SK-N-SH treated with all-trans-retinoic acid at 6 μM for 48 hours (cell line): ENCODE measurements at regions not wholly inside any gene's neighbourhood (a gene's known extent, or its start where the extent isn't known, plus 50 kb on each side); places are given as distances from the start of the nearest gene placed in this dataset.

ENCODE experiments used
- ATAC-seq: fragments of 200-7000 bp; cut with Tn5 transposase; 3 replicates; pipeline ENCODE4 v1.9.1; 2020; ENCODE audit warnings: mild to moderate bottlenecking, moderate library complexity
- ARNTL ChIP-seq: fragments of 450-650 bp; formaldehyde crosslinking; IDR thresholded peaks from 2 replicates; pipeline ENCODE4 v1.5.0; 2020; ENCODE audit warnings: low read depth, mild to moderate bottlenecking, moderate library complexity, borderline replicate concordance
- BACH2 ChIP-seq: fragments of 250-450 bp; sonication (Bioruptor Pico); IDR thresholded peaks from 2 replicates; pipeline ENCODE4 v1.9.0; 2021; ENCODE audit warnings: mild to moderate bottlenecking, borderline replicate concordance
- CSDC2 ChIP-seq: fragments of 250-450 bp; sonication (Bioruptor Pico); IDR thresholded peaks from 2 replicates; pipeline ENCODE4 v1.5.0; 2020; ENCODE audit warnings: mild to moderate bottlenecking, moderate library complexity
- ESRRG ChIP-seq: fragments of 250-450 bp; sonication (Bioruptor Pico); IDR thresholded peaks from 2 replicates; pipeline ENCODE4 v1.6.1; 2021; ENCODE audit warnings: mild to moderate bottlenecking
- GLIS3 ChIP-seq: fragments of 250-450 bp; sonication (Bioruptor Pico); IDR thresholded peaks from 2 replicates; pipeline ENCODE4 v1.5.0; 2020; ENCODE audit warnings: mild to moderate bottlenecking, moderate library complexity
- ISL1 ChIP-seq: fragments of 250-450 bp; sonication (Bioruptor Pico); IDR thresholded peaks from 2 replicates; pipeline ENCODE4 v2.1.2; 2022; ENCODE audit warnings: mild to moderate bottlenecking, moderate library complexity
- OSR1 ChIP-seq: fragments of 250-450 bp; sonication (Bioruptor Pico); IDR thresholded peaks from 2 replicates; pipeline ENCODE4 v1.8.0; 2022; ENCODE audit warnings: moderate library complexity, mild to moderate bottlenecking, inconsistent platforms
- PPARA ChIP-seq: fragments of 250-450 bp; sonication (Bioruptor Pico); IDR thresholded peaks from 2 replicates; pipeline ENCODE4 v1.5.0; 2020; ENCODE audit warnings: mild to moderate bottlenecking, borderline replicate concordance
- RARB ChIP-seq: fragments of 250-450 bp; sonication (Bioruptor Pico); IDR thresholded peaks from 2 replicates; pipeline ENCODE4 v1.8.0; 2021; ENCODE audit warnings: mild to moderate bottlenecking, moderate library complexity
- SNAI2 ChIP-seq: fragments of 250-450 bp; sonication (Bioruptor Pico); IDR thresholded peaks from 2 replicates; pipeline ENCODE4 v1.5.0; 2020; ENCODE audit warnings: mild to moderate bottlenecking, moderate library complexity
- TCF4 ChIP-seq: fragments of 250-450 bp; sonication (Bioruptor Pico); IDR thresholded peaks from 2 replicates; pipeline ENCODE4 v1.8.0; 2021; ENCODE audit warnings: mild to moderate bottlenecking, moderate library complexity, borderline replicate concordance
- TOX ChIP-seq: fragments of 250-450 bp; sonication (Bioruptor Pico); IDR thresholded peaks from 2 replicates; pipeline ENCODE4 v1.8.0; 2021; ENCODE audit warnings: mild to moderate bottlenecking, moderate library complexity, borderline replicate concordance
- ZC3H10 ChIP-seq: fragments of 250-450 bp; sonication (Bioruptor Pico); IDR thresholded peaks from 2 replicates; pipeline ENCODE4 v1.5.1; 2021; ENCODE audit warnings: mild to moderate bottlenecking, moderate library complexity
- ZFP3 ChIP-seq: fragments of 250-450 bp; sonication (Bioruptor Pico); IDR thresholded peaks from 2 replicates; pipeline ENCODE4 v1.5.0; 2020; ENCODE audit warnings: mild to moderate bottlenecking, moderate library complexity
- ZFP30 ChIP-seq: fragments of 450-650 bp; formaldehyde crosslinking; IDR thresholded peaks from 2 replicates; pipeline ENCODE4 v1.5.0; 2022; ENCODE audit warnings: mild to moderate bottlenecking, moderate library complexity
- ZNF565 ChIP-seq: fragments of 450-650 bp; formaldehyde crosslinking; conservative IDR thresholded peaks from 2 replicates; pipeline ENCODE4 v1.5.0; 2020; ENCODE audit warnings: low read depth, mild to moderate bottlenecking, moderate library complexity
- ZNF70 ChIP-seq: fragments of 450-650 bp; formaldehyde crosslinking; IDR thresholded peaks from 2 replicates; pipeline ENCODE4 v1.5.0; 2020; ENCODE audit warnings: mild to moderate bottlenecking, moderate library complexity
- ZNF8 ChIP-seq: fragments of 450-650 bp; formaldehyde crosslinking; IDR thresholded peaks from 2 replicates; pipeline ENCODE4 v1.5.0; 2020; ENCODE audit warnings: mild to moderate bottlenecking, moderate library complexity
- TF ChIP-seq, protein P1 (sequence below): fragments of 250-450 bp; sonication (Bioruptor Pico); IDR thresholded peaks from 2 replicates; pipeline ENCODE4 v1.5.1; 2020; ENCODE audit warnings: low read depth, mild to moderate bottlenecking, moderate library complexity
- TF ChIP-seq, protein P2 (sequence below): fragments of 250-450 bp; sonication (Bioruptor Pico); IDR thresholded peaks from 2 replicates; pipeline ENCODE4 v1.5.0; 2020; ENCODE audit warnings: mild to moderate bottlenecking, moderate library complexity
- TF ChIP-seq, protein P3 (sequence below): fragments of 250-450 bp; sonication (Bioruptor Pico); IDR thresholded peaks from 2 replicates; pipeline ENCODE4 v1.8.0; 2020; ENCODE audit warnings: mild to moderate bottlenecking, moderate library complexity, borderline replicate concordance
- TF ChIP-seq, protein P4 (sequence below): fragments of 250-450 bp; sonication (Bioruptor Pico); IDR thresholded peaks from 2 replicates; pipeline ENCODE4 v1.8.0; 2021; ENCODE audit warnings: low read depth, mild to moderate bottlenecking, moderate library complexity, borderline replicate concordance

DNA sequence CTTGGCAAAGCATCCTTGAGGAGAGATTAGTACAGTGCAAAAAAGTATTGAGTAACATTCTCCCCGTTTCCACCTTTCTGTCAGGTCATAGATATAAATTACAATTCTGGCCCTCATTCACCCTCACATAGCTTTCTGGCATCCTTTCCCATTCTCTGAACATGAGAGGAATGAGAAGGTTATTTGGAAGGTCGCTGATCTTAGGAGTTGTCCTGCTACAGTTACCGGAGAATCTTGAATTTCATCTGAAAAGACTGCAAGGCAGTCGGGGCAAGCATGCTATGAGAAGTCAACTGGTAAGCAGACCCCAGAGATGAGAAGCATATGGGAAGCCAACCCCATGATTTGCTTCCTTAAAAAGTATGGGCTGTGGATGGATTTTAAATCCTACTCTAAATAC is 166.7 kb upstream of the CENPW start:
- no peak for ATAC-seq
- TF ChIP-seq GLIS3 (CRISPR knock-in tag) (no peak), BACH2 (no peak), ESRRG (CRISPR knock-in tag) (no peak), OSR1 (CRISPR knock-in tag) (no peak), ISL1 (CRISPR knock-in tag) (no peak), ZNF565 (CRISPR knock-in tag) (no peak), ZC3H10 (CRISPR knock-in tag) (no peak), ARNTL (no peak), TOX (CRISPR knock-in tag) (no peak), SNAI2 (CRISPR knock-in tag) (no peak), CSDC2 (CRISPR knock-in tag) (no peak), RARB (CRISPR knock-in tag) (no peak)
- TF ChIP-seq, protein P1, sequence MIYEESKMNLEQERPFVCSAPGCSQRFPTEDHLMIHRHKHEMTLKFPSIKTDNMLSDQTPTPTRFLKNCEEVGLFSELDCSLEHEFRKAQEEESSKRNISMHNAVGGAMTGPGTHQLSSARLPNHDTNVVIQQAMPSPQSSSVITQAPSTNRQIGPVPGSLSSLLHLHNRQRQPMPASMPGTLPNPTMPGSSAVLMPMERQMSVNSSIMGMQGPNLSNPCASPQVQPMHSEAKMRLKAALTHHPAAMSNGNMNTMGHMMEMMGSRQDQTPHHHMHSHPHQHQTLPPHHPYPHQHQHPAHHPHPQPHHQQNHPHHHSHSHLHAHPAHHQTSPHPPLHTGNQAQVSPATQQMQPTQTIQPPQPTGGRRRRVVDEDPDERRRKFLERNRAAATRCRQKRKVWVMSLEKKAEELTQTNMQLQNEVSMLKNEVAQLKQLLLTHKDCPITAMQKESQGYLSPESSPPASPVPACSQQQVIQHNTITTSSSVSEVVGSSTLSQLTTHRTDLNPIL (CRISPR knock-in tag) = no peak
- TF ChIP-seq, protein P2, sequence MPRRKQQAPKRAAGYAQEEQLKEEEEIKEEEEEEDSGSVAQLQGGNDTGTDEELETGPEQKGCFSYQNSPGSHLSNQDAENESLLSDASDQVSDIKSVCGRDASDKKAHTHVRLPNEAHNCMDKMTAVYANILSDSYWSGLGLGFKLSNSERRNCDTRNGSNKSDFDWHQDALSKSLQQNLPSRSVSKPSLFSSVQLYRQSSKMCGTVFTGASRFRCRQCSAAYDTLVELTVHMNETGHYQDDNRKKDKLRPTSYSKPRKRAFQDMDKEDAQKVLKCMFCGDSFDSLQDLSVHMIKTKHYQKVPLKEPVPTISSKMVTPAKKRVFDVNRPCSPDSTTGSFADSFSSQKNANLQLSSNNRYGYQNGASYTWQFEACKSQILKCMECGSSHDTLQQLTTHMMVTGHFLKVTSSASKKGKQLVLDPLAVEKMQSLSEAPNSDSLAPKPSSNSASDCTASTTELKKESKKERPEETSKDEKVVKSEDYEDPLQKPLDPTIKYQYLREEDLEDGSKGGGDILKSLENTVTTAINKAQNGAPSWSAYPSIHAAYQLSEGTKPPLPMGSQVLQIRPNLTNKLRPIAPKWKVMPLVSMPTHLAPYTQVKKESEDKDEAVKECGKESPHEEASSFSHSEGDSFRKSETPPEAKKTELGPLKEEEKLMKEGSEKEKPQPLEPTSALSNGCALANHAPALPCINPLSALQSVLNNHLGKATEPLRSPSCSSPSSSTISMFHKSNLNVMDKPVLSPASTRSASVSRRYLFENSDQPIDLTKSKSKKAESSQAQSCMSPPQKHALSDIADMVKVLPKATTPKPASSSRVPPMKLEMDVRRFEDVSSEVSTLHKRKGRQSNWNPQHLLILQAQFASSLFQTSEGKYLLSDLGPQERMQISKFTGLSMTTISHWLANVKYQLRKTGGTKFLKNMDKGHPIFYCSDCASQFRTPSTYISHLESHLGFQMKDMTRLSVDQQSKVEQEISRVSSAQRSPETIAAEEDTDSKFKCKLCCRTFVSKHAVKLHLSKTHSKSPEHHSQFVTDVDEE (CRISPR knock-in tag) = no peak
- TF ChIP-seq, protein P3, sequence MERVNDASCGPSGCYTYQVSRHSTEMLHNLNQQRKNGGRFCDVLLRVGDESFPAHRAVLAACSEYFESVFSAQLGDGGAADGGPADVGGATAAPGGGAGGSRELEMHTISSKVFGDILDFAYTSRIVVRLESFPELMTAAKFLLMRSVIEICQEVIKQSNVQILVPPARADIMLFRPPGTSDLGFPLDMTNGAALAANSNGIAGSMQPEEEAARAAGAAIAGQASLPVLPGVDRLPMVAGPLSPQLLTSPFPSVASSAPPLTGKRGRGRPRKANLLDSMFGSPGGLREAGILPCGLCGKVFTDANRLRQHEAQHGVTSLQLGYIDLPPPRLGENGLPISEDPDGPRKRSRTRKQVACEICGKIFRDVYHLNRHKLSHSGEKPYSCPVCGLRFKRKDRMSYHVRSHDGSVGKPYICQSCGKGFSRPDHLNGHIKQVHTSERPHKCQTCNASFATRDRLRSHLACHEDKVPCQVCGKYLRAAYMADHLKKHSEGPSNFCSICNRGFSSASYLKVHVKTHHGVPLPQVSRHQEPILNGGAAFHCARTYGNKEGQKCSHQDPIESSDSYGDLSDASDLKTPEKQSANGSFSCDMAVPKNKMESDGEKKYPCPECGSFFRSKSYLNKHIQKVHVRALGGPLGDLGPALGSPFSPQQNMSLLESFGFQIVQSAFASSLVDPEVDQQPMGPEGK (CRISPR knock-in tag) = no peak

DNA sequence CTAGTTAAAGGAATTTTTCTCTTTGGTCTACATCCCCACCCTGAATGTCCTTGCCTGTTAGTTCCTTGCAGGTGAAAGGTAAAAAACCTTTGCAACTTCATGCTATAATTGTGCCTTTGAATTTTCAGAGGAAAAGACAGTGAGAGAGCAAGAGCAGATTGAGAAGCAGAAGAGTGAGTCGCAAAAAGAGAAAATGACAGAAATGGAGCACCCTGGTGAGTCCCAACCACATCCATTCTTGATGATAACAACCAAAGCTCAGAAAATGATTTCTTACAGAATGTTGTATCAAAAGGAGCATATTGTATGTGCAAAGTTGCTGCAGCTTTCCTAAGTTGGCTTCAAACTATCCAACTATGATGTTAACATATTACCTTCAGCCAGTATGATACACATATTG is 165.2 kb upstream of the CENPW start:
- no peak for ATAC-seq
- TF ChIP-seq SNAI2 (CRISPR knock-in tag) = no peak
- TF ChIP-seq ZC3H10 (CRISPR knock-in tag) = no peak
- TF ChIP-seq ZFP3 (CRISPR knock-in tag) = no peak
- TF ChIP-seq, protein P1 (CRISPR knock-in tag) = no peak
- TF ChIP-seq OSR1 (CRISPR knock-in tag) = no peak
- no peak for TF ChIP-seq ZFP30 (CRISPR knock-in tag)
- no peak for TF ChIP-seq BACH2
- TF ChIP-seq, protein P2 (CRISPR knock-in tag) = no peak
- TF ChIP-seq, protein P4, sequence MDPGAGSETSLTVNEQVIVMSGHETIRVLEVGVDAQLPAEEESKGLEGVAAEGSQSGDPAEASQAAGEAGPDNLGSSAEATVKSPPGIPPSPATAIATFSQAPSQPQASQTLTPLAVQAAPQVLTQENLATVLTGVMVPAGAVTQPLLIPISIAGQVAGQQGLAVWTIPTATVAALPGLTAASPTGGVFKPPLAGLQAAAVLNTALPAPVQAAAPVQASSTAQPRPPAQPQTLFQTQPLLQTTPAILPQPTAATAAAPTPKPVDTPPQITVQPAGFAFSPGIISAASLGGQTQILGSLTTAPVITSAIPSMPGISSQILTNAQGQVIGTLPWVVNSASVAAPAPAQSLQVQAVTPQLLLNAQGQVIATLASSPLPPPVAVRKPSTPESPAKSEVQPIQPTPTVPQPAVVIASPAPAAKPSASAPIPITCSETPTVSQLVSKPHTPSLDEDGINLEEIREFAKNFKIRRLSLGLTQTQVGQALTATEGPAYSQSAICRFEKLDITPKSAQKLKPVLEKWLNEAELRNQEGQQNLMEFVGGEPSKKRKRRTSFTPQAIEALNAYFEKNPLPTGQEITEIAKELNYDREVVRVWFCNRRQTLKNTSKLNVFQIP (CRISPR knock-in tag) = no peak
- no peak for TF ChIP-seq PPARA (CRISPR knock-in tag)
- TF ChIP-seq ZNF8 (CRISPR knock-in tag) = no peak
- TF ChIP-seq ARNTL = no peak
- TF ChIP-seq RARB (CRISPR knock-in tag) = no peak
- no peak for TF ChIP-seq GLIS3 (CRISPR knock-in tag)
- no peak for TF ChIP-seq ZNF70
- no peak for TF ChIP-seq ZNF565 (CRISPR knock-in tag)
- TF ChIP-seq ESRRG (CRISPR knock-in tag) = no peak
- no peak for TF ChIP-seq TCF4 (CRISPR knock-in tag)
- no peak for TF ChIP-seq TOX (CRISPR knock-in tag)
- TF ChIP-seq, all 23 proteins: peak for 0
